ENCODE measurements at regions not wholly inside any gene's neighbourhood (a gene's known extent, or its start where the extent isn't known, plus 50 kb on each side); places are given as distances from the start of the nearest gene placed in this dataset.
"Not testable (repeated sequence)": the region's sequence is repeated elsewhere in the genome, so short reads cannot be mapped to it uniquely, and the experiment has no call there.

GRCh38 chr2:239882781-239883180, 142.4 kb downstream of the NDUFA10 start:
- no peak for DNase-seq

- DNase-seq: peak; percentile 64
Observed at GRCh38 chr2:239882331-239882732, 142.8 kb downstream of the NDUFA10 start.

GRCh38 chr2:239881561-239882320, 143.4 kb downstream of the NDUFA10 start:
- peak; percentile 74 for DNase-seq

GRCh38 chr2:239881031-239881471, 144.1 kb downstream of the NDUFA10 start:
- no peak for DNase-seq

GRCh38 chr2:239880396-239880795, 144.7 kb downstream of the NDUFA10 start:
- no peak for DNase-seq

- no peak for DNase-seq
Observed at GRCh38 chr2:239879423-239880084, 145.6 kb downstream of the NDUFA10 start.

- DNase-seq: no peak
Observed at GRCh38 chr2:239878686-239879085, 146.5 kb downstream of the NDUFA10 start.

GRCh38 chr2:239876948-239877289, 148.2 kb downstream of the NDUFA10 start:
- no peak for DNase-seq

GRCh38 chr2:239876271-239876947, 148.7 kb downstream of the NDUFA10 start:
- no peak for DNase-seq

GRCh38 chr2:239874636-239875356, 150.3 kb downstream of the NDUFA10 start:
- DNase-seq: no peak

- DNase-seq: no peak
Observed at GRCh38 chr2:239873656-239874635, 151.2 kb downstream of the NDUFA10 start.

- DNase-seq: no peak
Observed at GRCh38 chr2:239871481-239872435, 153.4 kb downstream of the NDUFA10 start.

GRCh38 chr2:239870863-239871262, 154.3 kb downstream of the NDUFA10 start:
- DNase-seq: no peak

GRCh38 chr2:239870276-239870675, 154.9 kb downstream of the NDUFA10 start:
- no peak for DNase-seq

- DNase-seq: no peak
Observed at GRCh38 chr2:239869272-239870155, 155.6 kb downstream of the NDUFA10 start.

GRCh38 chr2:239868556-239869181, 156.5 kb downstream of the NDUFA10 start:
- no peak for DNase-seq

- no peak for DNase-seq
Observed at GRCh38 chr2:239866778-239867177, 158.4 kb downstream of the NDUFA10 start.

- no peak for DNase-seq
Observed at GRCh38 chr2:239866350-239866749, 158.8 kb downstream of the NDUFA10 start.

- not testable (repeated sequence) for DNase-seq
Observed at GRCh38 chr2:239865856-239866255, 159.3 kb downstream of the NDUFA10 start.

All from femur (tissue), 1 donor.